Stimulated activated CD4-positive, alpha-beta T cell treated with anti-CD3 and anti-CD28 coated beads, Interleukin-15, amount 100 ng/mL, for 24 hours (primary cell): ENCODE measurements at regions not wholly inside any gene's neighbourhood (a gene's known extent, or its start where the extent isn't known, plus 50 kb on each side); places are given as distances from the start of the nearest gene placed in this dataset.

Experiments used
- DNase-seq: peaks from one replicate; pipeline ENCODE4 v3.0.0-alpha.2; 2020

DNA sequence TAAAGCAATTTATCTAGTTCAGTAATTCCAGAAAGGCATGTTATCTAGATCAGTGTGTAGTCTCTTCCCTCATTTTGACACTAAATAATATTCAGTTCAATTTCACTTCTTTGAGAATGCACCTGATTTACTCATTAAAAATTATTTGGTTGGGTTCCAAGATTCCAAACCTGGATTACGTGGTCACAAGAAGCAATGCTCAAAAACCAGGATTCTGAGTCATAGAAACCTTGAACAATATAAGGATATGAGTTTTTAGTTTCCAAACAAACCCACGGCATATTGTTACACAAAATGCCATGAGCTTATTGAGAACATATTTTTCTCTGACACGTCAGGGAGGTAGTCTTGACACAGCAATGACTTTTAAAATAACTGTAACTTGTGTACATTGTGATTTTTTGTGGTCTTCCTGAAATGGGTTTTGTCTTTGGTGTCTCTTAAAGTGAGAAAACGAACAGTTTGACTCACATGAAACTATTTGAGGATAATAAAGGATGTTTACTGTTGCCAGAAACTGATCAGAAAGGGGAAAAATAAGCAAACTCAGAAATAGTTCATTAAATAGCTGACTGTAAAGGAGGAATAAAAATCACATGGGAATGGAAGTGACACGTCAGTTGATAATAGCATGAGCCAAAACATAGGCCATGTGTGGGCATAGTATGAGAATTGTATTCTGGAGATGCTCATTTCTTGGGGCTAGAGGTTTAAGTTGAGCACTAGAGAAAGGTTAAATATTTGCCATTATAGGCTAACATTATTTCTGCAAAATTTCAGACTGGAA lies 617.7 kb upstream of the CDH2 start:
- DNase-seq = no peak

- no peak for DNase-seq
Observed at GRCh38 chr18:28793901-28794300, 617.0 kb upstream of the CDH2 start.

- DNase-seq = no peak
Observed at GRCh38 chr18:28792404-28793086, 615.6 kb upstream of the CDH2 start.

DNA sequence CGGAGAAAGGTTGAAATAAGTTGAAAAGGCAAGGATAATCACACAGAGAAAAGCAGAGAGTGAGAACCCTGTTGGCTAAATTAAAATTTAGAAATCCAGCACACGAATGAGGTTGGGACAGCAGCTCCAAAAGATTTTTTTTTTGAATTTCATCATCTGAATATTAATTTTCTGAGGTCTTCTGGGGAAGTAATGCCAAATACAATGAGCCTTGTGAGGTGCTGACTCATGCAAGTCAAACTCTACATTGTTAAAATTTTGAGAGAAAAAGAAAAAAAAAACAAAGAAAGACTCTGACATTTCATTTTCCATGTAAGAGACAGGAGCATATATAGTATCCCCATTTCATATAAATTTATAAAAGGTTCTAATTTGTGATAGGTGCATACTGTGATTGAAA lies 614.2 kb upstream of the CDH2 start:
- no peak for DNase-seq

- no peak for DNase-seq
Observed at GRCh38 chr18:28789502-28789901, 612.6 kb upstream of the CDH2 start.

DNA sequence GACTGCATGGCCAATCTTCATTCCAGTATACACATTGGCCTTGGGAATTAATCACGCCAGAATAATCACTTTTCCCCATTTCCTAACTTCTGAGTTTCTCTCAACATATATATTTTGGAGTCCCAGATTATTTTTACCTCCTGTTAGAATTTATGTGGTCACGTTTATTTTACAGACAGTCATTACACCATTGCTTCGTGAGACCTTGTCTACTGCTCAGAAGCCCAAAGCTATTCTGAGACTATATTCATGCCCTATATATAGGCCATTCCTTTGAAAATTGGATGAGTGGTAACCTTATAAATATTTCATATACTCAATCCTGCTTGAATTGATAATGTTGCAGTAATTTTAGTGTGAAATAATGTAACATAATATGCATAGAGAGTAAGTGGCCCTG lies 610.0 kb upstream of the CDH2 start:
- no peak for DNase-seq

GRCh38 chr18:28781616-28782362 lies 604.9 kb upstream of the CDH2 start:
- DNase-seq = no peak

- no peak for DNase-seq
Observed at GRCh38 chr18:28778706-28779105, 601.8 kb upstream of the CDH2 start.

DNA sequence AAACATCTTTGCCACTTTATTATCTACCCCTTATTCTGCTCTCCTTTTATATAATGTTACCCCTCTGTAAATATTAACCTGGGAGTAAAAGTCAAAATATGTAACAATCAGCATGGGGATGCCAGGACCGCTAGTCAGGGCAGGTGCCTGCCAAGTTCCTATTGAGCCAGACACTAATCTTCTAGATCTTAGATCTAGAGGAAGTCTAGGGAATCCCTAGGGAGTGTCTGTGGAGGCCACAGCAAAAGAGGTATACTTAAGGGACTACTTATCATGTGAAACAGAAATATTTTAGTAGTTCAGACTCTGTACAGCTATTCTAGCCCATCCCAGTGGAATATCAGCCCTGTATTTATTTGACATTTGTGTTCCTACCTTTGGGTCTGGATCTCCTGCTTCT lies 600.8 kb upstream of the CDH2 start:
- DNase-seq = no peak

GRCh38 chr18:28771849-28772248 lies 594.9 kb upstream of the CDH2 start:
- DNase-seq = no peak

GRCh38 chr18:28768791-28769768 lies 592.1 kb upstream of the CDH2 start:
- no peak for DNase-seq

- DNase-seq = no peak
Observed at GRCh38 chr18:28767727-28768211, 590.8 kb upstream of the CDH2 start.

DNA sequence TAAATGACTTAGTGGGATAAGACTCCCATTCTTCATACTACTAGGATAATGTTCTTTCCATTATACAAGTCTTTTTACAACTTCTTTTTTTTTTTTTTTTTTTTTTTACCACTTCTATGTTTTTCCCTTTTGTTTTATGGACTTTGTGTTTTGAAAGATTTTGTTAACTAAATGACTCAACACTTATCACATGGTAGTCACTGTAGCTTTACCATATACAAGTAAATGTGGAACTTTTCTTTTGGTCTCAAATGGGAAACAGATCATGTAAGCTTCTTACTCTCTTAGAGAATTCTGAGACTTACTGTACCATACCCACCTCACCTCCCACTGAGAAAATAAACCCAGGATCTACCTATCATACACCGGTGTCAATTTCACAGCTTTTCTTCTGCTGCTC lies 590.3 kb upstream of the CDH2 start:
- DNase-seq = no peak

DNA sequence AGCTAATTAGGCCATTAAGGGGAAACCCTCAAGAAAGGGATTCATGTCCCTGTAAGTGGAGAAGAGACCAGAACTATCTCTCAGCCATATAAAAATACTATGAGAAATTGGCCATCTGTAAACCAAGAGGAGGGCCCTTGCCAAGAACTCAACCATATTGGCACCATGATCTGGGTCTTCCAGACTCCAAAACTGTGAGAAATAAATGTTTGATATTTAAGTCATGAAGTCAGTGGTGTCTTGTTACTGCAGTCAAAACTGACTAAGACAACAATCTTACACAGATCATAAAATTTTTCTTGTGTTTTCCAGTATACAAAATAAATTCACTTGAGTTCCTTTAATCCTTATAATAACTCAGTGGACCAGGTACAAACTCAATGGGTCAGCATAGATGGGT lies 589.8 kb upstream of the CDH2 start:
- DNase-seq = no peak

DNA sequence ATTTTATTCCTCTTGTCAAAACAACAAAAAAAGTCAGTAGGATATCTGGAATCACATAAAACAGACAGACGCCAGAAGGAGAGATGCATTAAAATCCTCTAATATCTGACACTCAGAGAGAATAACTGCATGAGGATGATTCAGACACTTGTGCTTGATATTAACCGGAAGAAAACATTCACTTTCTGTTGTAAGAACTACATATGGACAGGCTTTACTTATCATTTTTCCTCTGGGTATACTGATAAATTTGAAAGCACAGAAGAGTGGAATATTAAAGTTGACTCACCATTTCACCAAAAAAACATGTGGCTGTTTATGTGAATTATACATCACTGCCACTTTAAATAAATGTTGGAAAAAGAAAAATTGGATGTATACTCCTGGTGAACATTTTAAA lies 589.1 kb upstream of the CDH2 start:
- no peak for DNase-seq

DNA sequence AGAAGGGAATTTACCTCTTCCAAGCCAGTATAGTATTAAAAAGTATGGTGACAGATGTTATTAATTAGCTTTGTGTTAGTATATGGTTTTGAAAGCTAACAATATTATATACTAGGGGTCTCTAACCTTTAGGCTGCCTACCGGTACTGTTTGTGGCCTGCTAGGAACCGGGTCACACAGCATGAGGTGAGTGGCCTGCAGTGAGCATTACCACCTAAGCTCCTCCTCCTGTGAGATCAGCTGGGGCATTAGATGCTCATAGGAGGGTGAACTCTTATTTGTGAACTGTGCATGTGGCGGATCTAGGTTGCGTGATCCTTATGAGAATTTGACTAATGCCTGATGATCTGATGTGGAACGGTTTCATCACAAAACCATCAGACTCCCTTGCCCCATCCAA lies 583.4 kb upstream of the CDH2 start:
- no peak for DNase-seq

- DNase-seq = no peak
Observed at GRCh38 chr18:28757466-28758008, 580.6 kb upstream of the CDH2 start.

DNA sequence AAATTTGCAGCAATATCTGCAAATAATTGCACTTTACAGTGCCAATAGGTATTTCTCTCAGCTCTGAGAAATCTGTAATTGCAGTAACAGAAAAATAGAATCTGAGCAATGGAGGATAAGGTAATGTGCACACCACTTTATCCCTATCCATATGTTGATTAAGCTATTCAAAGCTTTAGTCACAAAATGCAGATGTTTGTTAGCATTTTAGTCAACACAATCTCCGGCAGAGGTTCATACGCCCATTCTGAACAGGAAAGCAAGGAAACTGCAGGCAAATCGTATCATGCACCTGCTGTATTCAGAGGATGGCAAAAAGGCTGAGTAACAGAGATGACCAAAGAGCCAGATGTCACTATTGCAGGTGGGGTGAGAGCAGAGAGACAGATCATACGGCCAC lies 566.2 kb upstream of the CDH2 start:
- no peak for DNase-seq

GRCh38 chr18:28740575-28740974 lies 563.6 kb upstream of the CDH2 start:
- no peak for DNase-seq

DNA sequence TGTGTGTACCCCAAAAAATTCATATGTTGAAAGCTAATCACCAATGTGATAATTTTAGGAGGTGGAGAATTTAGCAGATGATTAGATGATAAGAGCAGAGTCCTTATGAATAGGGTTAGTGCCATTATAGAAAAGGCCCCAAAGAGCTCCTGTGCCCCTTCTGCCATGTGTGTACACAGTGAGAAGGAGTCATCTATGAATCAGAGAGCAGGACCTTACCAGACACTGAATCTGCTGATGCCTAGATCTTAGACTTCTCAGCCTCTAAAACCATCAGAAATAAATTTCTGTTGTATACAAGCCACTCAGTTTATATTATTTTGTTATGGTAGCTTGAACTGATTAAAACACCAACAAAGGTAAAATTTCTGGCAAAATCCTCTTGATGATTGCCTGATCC lies 560.0 kb upstream of the CDH2 start:
- no peak for DNase-seq

DNA sequence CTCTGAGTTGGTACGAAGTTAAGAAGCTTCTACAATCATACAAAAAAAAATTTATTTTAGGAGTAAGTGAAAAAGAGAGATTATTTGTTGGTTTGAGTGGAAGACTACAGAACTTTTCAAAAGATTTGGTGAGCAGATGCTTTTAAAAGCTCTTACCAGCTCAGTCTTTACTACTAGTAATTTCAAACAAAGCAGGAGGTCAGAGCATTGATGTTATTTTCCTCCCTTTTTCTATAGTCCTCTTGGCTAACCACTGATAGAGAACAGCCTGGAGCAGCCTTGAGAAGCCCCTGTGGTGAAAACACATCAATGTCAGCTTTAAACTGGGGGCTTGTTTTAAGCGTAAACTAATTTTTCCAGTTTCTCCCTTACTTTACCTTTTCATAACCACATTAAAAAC lies 559.3 kb upstream of the CDH2 start:
- DNase-seq = no peak

DNA sequence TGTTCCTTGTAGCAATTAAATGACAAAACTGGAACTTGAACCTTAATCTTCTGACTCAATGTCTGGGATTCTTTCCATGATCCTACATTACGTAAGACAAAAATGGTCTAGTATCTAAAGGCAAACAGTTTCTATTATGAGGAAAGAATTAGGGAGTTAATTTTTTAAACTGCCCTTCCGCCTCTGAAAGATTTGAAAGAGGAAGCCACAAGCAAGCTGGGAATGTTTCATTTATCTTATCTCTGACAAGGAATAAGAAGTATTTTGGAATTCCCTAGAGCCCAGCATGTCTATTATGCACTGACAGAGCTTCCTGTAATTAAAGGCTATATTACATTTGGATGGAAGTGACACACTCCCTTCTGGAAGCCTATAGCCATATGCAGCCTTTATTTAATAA lies 558.8 kb upstream of the CDH2 start:
- DNase-seq = no peak
